ENCODE measurements at regions not wholly inside any gene's neighbourhood (a gene's known extent, or its start where the extent isn't known, plus 50 kb on each side); places are given as distances from the start of the nearest gene placed in this dataset.

DNA sequence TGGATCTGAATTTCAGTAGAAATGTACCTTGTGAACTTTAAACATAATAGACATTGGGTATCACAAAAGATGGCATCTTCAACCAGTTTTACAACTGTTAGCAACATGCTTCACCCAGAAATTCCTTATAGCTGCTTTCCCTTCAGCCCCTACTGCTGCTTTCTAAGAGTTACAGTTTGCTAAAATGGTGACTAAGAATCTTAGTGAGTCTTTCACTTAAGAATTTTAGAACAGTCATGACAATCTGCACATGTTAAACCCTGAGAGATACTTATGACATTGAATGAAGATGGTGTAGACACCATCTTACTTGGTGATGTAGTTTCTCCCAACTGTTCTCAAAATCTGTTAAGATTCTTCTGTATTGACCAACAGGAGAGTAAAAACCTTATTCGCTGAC lies 129.7 kb upstream of the UBE2E1 start:
- Mint-ChIP-seq H3K9me3 (no peaks in the 10 kb centered on the region), H3K4me1 (no peaks in the 10 kb centered on the region), H3K36me3 (no peaks in the 10 kb centered on the region), H3K27ac (no peak overlapping the region), H3K4me3 (no peak overlapping the region)
- no peak for ATAC-seq
- no peak for DNase-seq (ENCODE audit: low spot score in 2 of 2)

DNA sequence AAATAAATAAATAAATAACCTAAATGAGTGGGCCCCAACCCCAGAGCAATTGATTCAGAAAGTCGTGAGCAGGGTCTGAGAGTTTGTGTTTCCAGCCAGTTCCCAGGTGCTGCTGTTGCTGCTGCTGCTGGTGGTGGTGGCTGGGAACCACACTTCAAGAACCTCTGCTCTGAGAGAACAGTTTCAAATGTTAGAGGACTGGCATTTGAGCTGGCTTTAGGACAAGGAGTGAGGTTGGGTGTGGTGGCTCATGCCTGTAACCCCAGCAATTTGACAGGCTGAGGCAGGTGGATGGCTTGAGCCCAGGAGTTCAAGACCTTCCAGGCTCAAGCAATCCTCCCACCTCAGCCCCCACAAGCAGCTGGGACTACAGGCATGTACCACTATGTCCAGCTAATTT lies 123.1 kb upstream of the UBE2E1 start:
- Mint-ChIP-seq H3K4me1 (no peaks in the 10 kb centered on the region), H3K27ac (no peak overlapping the region), H3K36me3 (no peaks in the 10 kb centered on the region), H3K4me3 (no peak overlapping the region), H3K9me3 (no peaks in the 10 kb centered on the region)
- DNase-seq (ENCODE audit: low spot score in 2 of 2) (no peak), ATAC-seq (no peak)

DNA sequence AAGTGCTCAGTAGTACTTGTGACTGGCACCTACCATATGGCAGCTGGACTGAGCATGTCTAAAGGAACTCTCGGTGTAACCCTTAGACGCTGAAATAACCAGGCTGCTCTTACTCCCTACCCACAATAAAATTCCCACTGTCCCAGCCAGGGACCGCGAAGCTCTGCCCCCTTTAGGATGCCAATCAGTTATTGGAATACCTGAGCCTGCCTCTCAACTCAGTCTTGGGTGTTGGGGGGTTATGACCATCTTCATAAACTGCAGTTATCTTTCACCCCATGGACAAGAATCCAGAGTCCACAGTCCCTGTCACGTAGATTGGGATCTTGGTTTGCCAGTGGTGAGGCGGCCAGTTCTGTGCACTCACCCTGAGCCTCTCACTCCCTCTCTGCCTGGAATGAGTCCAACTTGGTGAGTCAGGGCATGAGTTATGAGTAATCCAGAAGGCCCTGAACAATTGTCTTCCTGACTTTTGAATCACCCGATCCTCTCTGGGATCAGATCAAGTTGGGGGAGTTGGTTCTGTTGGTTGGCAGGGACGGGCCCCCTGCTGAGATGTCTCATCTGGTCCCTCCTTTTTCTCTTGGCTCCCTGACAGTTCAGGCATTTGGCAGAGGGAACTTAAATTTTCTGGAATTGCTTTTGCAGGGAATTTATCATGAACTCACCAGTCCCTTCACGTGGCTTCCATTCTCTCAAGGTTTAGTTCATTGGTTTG lies 120.1 kb upstream of the UBE2E1 start:
- no peaks in the 10 kb centered on the region for H3K4me1 Mint-ChIP-seq
- H3K27ac Mint-ChIP-seq = no peak overlapping the region
- DNase-seq (ENCODE audit: low spot score in 2 of 2) = no peak
- ATAC-seq = peak; percentile 75
- no peak overlapping the region for H3K4me3 Mint-ChIP-seq
- no peaks in the 10 kb centered on the region for H3K9me3 Mint-ChIP-seq
- no peaks in the 10 kb centered on the region for H3K36me3 Mint-ChIP-seq

DNA sequence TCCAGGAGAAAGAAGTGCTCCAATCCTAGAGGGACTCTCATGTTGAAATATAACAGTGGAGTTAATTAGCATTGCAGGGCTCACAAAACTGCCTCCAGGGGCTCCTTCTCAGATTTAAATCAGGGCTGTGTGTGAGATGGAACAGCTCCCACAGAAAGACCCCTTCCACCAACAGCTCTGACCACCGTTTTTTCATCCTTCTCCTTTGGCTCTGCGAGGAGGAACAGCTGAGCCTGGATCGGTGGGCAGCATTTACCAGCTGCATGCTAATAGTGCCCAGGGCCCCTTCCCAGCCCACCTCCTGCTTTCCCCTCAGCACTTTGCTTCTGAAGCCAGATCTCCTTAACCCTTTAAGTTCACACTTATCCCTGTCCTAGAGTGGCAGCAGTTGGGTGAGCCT lies 119.2 kb upstream of the UBE2E1 start:
- ATAC-seq = no peak
- no peaks in the 10 kb centered on the region for H3K9me3 Mint-ChIP-seq
- H3K36me3 Mint-ChIP-seq = no peaks in the 10 kb centered on the region
- H3K27ac Mint-ChIP-seq = no peak overlapping the region
- H3K4me1 Mint-ChIP-seq = peaks cover 6% of the 10 kb centered on the region
- no peak for DNase-seq (ENCODE audit: low spot score in 2 of 2)
- H3K4me3 Mint-ChIP-seq = no peak overlapping the region

DNA sequence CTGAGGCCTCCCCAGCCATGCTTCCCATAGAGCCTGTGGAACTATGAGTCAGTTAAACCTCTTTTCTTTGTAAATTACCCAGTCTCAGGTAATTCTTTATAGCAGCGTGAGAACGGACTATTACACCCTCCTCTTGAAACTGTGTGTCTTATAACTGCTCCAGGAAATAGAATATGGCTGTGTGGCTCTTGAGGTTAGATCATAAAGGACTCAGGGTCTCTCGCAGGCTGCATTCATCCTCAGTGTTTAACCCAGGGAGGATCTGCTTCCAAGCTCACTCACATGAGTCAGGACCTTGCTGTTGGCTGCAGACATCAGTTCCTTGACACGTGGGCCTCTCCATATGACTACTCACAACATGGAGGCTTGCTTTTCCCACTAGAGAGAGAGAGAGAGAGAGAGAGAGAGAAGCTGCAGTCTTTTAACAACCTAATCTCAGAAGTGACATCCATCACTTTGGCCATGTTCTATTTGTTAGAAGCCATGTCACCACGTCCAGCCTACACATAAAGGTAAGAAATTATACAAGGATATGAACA lies 114.3 kb upstream of the UBE2E1 start:
- Mint-ChIP-seq H3K4me3 (no peak overlapping the region), H3K36me3 (no peaks in the 10 kb centered on the region), H3K27ac (peak overlapping the region; percentile 67), H3K9me3 (no peaks in the 10 kb centered on the region), H3K4me1 (peaks cover 6% of the 10 kb centered on the region)
- no peak for DNase-seq (ENCODE audit: low spot score in 2 of 2)
- ATAC-seq = no peak

DNA sequence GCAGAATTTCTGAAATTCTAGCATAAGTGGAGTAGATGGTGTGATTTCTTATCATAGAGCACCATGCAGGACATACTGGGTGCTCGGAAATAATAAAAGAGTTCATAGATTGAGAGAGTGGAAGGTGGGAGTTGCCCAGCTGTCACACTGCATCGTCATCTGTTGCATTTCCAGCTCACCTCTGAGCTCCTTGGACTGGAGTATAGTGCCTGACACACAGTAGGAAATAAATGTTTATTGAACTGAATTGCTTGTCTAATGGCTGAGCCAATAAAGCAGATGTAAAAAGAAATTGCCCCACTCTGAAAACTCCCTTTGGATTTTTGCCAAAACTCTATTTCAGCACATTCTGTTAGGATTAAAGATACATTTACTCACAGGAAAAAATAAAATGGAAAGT lies 108.9 kb upstream of the UBE2E1 start:
- Mint-ChIP-seq H3K9me3 (no peaks in the 10 kb centered on the region), H3K4me3 (no peak overlapping the region), H3K27ac (no peak overlapping the region), H3K36me3 (no peaks in the 10 kb centered on the region), H3K4me1 (no peaks in the 10 kb centered on the region)
- DNase-seq (ENCODE audit: low spot score in 2 of 2) (no peak), ATAC-seq (no peak)

DNA sequence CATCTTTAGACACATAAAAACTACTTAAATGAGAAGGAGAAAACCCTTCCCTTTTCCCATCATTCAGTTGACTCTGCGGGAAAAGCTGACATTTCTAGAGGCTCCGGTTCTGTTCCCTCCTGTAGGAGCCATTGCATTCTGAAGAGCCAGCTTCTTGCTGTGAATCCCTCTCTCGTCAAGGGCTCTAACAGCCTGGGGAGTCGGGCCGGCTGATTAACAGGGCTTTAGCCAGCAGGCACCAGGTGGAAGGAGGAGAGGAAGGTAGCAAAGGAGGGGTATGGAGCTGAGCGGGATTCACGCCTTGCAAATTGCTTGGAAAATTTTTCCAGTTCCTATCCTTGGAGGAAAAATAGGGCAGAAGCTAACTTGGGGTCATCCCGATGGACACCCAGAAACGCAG lies 108.3 kb upstream of the UBE2E1 start:
- H3K4me1 Mint-ChIP-seq = no peaks in the 10 kb centered on the region
- no peak for DNase-seq (ENCODE audit: low spot score in 2 of 2)
- no peak for ATAC-seq
- H3K9me3 Mint-ChIP-seq = no peaks in the 10 kb centered on the region
- H3K4me3 Mint-ChIP-seq = no peak overlapping the region
- no peak overlapping the region for H3K27ac Mint-ChIP-seq
- H3K36me3 Mint-ChIP-seq = no peaks in the 10 kb centered on the region

DNA sequence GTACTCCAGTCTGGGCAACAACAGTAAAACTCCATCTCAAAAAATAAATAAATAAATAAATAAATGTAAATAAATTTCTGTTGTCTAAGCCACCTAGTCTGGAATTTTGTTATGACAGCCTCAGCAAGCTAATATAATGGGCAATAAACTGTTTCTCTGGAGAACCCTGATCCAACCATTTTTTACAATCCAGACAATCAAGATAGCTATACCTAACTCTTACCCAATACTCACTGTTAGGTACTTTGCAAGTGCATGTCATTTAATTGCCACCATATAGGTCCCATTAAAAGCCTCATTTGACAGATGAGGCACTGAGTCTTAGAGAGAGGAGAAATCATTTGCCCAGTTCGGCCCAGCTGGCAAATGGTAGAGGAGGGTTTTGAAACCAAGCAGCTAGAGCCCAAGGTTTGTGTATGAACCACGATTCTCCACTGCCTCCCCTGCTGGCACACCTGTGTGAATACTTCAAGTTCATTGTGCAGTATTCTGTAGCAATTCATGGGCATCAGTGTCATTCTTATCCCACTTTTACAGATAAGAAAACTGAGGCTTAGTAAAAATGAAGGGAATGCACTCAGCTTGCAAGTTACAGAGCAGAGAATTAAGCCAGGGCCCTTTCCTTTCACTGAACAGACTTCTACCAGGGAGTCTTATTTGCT lies 107.0 kb upstream of the UBE2E1 start:
- DNase-seq (ENCODE audit: low spot score in 2 of 2) = no peak
- no peak overlapping the region for H3K27ac Mint-ChIP-seq
- ATAC-seq = no peak
- H3K4me3 Mint-ChIP-seq = no peak overlapping the region
- H3K36me3 Mint-ChIP-seq = no peaks in the 10 kb centered on the region
- H3K4me1 Mint-ChIP-seq = no peaks in the 10 kb centered on the region
- H3K9me3 Mint-ChIP-seq = no peaks in the 10 kb centered on the region

DNA sequence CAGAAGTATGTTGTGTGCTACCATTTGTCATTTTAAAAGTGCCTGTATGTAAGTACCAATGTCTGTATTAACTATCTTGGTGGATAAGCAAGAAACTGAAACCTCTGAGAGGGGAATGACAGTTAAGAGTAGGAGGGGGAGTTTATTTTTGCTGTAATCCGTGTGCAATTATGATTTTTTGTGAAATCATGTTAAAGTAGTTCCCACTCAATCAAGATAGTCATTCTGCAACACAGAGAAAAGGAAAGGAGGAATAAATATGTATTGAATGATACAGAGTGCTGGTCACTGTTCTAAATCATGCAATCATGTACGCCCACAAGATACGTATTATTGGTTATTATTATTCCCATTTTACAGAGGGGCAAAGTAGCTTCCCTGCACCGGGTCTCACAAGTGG lies 105.1 kb upstream of the UBE2E1 start:
- no peaks in the 10 kb centered on the region for H3K36me3 Mint-ChIP-seq
- no peak overlapping the region for H3K27ac Mint-ChIP-seq
- H3K4me3 Mint-ChIP-seq = no peak overlapping the region
- no peak for ATAC-seq
- no peak for DNase-seq (ENCODE audit: low spot score in 2 of 2)
- H3K9me3 Mint-ChIP-seq = no peaks in the 10 kb centered on the region
- peaks cover 2% of the 10 kb centered on the region for H3K4me1 Mint-ChIP-seq

DNA sequence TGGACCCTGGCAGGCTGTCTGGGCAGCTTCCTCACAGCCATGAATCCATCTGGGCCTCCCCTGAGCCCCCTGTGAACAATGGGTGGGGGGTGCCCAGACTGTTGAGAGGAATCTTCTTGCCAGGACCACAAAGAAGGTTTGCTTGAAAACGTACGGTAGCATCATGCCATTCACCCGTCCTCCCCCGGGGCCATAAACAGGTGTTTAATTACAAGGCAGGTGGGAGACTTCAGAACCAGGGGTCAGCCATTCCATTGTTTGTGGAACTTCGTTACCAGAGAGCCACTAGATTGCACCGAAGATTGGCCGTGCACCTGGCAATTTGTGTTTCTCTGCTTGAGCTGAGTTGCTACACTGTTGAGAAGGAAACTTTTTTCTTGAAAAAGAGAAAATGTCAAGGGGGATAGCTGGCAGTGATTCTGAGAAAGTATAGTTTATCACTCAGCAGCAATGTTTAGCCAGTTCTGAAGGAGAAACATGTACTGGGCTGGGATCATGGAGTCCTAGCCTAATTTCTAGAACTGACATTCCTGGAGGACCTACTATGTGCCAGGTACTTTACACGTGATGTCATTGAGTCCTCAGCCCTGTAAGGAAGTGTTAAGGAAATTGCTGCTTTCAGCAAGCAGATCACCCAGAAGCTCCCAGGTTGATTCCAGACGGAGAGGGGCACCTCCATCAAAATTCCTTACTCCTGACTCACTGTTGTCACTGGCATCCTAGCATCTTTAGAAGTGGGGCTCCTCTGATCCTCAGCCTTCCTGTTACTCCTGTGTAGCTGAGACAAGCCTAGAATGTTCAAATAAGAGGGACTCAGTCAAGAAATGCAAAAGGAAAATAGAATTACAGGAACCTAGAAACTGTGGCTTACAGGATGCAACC lies 103.8 kb upstream of the UBE2E1 start:
- Mint-ChIP-seq H3K4me1 (peaks cover 10% of the 10 kb centered on the region), H3K27ac (no peak overlapping the region), H3K4me3 (no peak overlapping the region), H3K9me3 (no peaks in the 10 kb centered on the region), H3K36me3 (no peaks in the 10 kb centered on the region)
- no peak for DNase-seq (ENCODE audit: low spot score in 2 of 2)
- ATAC-seq = no peak

DNA sequence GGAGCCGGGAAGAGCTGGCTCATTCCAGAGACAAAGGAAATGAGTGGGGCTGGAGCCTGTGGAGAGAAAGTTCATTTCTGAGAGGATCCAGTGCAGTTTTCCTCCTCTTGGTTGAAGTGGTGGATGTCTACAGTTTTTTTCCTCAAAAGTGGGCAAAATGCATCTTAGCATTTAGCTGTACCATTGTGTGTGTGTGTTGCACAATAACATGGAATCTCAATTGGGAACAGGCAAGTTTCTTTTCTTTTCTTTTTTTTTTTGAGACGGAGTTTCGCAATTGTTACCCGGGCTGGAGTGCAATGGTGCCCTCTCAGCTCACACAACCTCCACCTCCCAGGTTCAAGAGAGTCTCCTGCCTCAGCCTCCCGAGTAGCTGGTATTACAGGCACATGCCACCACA lies 101.5 kb upstream of the UBE2E1 start:
- H3K27ac Mint-ChIP-seq = no peak overlapping the region
- DNase-seq (ENCODE audit: low spot score in 2 of 2) = no peak
- no peaks in the 10 kb centered on the region for H3K9me3 Mint-ChIP-seq
- peaks cover 10% of the 10 kb centered on the region for H3K4me1 Mint-ChIP-seq
- no peak overlapping the region for H3K4me3 Mint-ChIP-seq
- no peaks in the 10 kb centered on the region for H3K36me3 Mint-ChIP-seq
- ATAC-seq = no peak

DNA sequence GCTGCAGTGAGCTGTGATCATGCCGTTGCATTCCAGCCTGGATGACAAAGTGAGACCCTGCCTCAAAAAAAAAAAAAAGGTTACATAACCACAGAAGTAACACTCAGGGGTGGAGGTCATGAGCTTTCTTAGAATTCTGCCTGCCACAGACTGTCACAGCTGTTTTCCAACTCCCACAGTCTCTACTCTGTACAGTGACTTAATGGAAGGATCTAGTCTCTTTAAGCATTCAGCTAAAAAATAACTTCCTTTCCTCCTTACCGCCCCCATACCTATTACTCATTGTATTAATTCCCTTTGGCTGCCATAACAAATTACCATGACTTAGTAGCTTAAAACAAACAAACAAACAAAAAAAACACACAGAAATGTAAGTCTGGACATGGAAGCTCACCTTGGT lies 99.6 kb upstream of the UBE2E1 start:
- Mint-ChIP-seq H3K27ac (no peak overlapping the region), H3K4me3 (no peak overlapping the region), H3K36me3 (no peaks in the 10 kb centered on the region), H3K4me1 (peaks cover 10% of the 10 kb centered on the region), H3K9me3 (no peaks in the 10 kb centered on the region)
- DNase-seq (ENCODE audit: low spot score in 2 of 2) (no peak), ATAC-seq (peak; percentile 81)

DNA sequence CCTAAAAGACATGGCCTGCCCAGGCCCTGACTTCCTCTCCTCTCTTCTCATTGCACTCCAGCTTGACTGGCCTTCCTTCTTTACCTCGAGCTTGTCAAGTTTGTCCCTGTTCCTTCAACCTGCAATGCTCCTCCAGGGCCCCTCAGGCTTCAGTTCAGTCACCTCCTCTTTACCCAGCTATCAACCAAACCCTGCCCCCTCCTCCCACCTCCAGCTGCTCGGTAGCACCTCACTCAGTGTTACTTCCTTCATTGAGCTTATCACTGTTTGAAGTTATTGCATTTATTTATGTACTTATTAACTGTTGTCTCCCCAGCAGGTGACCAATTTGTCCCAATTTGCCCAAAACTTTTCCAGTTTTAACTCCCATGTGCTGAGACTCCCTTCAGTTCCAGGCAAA lies 95.8 kb upstream of the UBE2E1 start:
- Mint-ChIP-seq H3K4me3 (no peak overlapping the region), H3K27ac (no peak overlapping the region), H3K36me3 (no peaks in the 10 kb centered on the region), H3K9me3 (no peaks in the 10 kb centered on the region), H3K4me1 (peaks cover 20% of the 10 kb centered on the region)
- DNase-seq (ENCODE audit: low spot score in 2 of 2) (no peak), ATAC-seq (no peak)

DNA sequence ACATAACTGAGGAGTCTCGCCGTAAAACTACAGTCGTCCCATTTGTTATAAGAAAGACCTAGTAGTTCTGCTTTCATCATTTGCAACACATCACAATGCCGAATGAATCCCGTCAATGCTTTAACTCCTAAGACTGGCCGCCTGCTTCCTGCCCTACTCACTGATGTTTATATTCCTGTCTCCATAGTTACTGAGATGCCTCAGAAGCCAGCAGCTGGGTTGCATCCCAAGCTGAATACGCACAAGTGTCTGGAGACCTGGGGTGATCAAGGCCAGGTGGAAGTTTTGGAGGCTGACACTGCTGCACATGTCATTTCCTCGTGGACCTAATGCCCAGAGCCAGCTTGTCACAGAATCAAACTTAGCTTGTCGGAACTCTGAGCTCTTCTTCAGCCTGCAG lies 95.2 kb upstream of the UBE2E1 start:
- H3K36me3 Mint-ChIP-seq = no peaks in the 10 kb centered on the region
- DNase-seq (ENCODE audit: low spot score in 2 of 2) = no peak
- H3K4me1 Mint-ChIP-seq = peaks cover 18% of the 10 kb centered on the region
- no peaks in the 10 kb centered on the region for H3K9me3 Mint-ChIP-seq
- no peak for ATAC-seq
- no peak overlapping the region for H3K27ac Mint-ChIP-seq
- H3K4me3 Mint-ChIP-seq = no peak overlapping the region

DNA sequence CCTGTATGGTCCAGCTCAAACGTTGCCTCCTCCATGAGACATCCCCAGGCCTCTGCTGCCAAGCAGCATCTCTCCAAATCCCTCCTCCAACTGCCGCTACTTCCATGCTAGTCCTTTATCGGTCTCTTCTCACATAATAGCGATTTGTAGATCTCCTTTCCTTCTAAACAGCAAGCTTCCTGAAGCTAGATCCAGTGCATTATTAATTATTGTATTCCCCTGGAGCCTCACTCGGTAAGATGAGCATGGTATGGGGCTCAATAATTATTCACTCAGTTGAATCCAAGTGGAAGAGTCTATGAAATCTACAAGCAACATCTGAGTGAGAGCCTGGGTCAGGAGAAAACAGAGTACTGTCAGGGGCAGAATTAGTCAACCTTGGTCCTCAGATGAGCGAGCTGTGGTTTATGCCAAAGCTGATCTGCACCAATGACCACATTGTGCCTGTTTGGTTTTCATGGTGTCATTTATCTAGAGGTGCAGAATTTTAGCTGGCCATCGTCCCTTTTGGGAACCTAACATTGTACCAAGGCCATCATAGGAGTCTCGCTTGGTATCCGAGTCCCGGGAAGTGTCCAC lies 93.8 kb upstream of the UBE2E1 start:
- DNase-seq (ENCODE audit: low spot score in 2 of 2) (no peak), ATAC-seq (peak; percentile 93)
- no peaks in the 10 kb centered on the region for H3K9me3 Mint-ChIP-seq
- peaks cover 9% of the 10 kb centered on the region for H3K4me1 Mint-ChIP-seq
- H3K4me3 Mint-ChIP-seq = no peak overlapping the region
- no peak overlapping the region for H3K27ac Mint-ChIP-seq
- H3K36me3 Mint-ChIP-seq = no peaks in the 10 kb centered on the region
